Hematopoietic multipotent progenitor cell treated with erythropoietin and hydrocortisone succinate and interleukin-3 and kit ligand, for 8 days (in vitro differentiated cells): ENCODE measurements at regions not wholly inside any gene's neighbourhood (a gene's known extent, or its start where the extent isn't known, plus 50 kb on each side); places are given as distances from the start of the nearest gene placed in this dataset.

Experiments
- DNase-seq: peaks from one replicate; pipeline ENCODE4 v3.0.0-alpha.2; 2015

DNA sequence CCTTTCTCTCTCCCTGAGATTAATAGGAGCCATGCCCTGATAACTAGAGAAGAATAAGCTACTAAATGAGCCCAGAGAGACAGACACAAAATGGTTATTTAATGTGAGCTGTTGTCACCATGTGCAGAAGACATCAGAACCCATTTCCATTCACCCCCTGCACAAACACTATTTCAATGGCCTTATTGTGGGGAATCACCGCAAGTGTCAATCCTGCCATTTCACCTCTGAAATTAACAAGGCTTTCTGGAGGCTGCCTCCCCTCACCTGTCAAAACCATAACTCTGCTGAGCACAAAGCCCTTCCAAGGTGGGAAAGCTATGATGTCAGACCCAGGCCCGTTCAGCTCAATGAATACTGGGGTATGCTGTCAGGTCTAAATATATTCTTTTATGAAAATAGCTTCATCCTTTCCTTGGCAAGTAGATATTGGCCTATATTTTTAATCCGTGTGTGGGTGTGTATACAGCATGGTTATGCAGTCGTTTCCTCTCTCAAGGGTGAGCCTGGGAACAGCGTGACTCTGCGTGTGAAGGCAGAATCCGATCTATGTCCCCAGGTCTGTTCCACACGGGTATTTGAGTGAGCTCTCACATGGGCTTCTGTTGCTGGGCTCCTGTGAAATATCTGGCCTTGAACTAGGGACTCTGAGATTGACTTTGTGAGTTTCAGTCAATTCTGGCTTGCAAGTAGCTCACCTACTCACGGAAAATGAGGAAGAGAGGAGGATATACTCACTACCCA lies 266.3 kb downstream of the FBXW7 start:
- DNase-seq = no peak

DNA sequence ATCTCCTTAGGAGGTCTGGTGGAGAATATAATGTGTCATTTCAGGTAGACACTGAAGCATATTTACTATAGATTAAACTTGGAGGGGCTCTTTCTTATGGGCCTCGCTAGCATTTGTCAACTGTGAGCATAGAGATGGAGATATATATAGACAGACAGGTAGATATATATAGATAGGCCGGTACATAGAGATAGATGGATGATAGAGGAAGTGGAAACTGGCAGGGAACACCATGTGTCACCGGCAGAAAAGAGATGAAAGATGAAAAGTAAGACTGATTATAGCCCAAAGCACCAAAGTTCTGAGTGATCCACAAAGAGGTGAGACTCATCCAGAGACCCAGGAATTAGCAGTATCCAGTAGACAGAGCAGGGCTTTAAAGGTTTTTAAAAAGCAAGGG lies 268.1 kb downstream of the FBXW7 start:
- DNase-seq = no peak

DNA sequence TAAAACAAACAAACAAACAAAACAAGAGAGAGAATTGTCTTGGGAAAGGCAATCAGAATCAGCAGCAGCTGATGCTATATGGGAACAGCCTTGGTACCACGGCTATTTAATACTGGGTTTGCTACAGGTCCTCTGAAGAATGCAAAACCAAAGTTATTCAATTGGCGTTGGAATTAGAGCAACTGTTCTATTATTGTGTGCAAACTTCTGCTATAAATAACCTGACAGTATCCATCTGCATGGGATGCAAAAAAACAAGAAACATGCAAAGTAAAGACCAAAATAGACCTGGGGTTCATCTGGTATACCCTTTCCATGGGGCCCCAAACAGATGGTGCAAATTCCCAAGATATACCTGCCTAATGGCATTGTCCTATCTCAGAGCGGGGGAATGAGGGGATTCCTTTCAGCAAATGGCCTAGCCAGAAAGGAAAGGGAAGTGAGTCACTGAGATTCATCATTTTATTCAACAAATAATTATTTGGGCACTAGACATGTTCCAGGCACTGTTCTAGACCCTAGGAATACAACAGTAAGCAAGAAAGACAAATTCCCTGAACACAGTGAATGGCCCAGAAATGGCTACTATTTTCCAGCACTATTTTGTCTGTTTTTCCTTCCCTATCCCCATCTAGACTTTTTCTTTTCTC lies 268.9 kb downstream of the FBXW7 start:
- no peak for DNase-seq

DNA sequence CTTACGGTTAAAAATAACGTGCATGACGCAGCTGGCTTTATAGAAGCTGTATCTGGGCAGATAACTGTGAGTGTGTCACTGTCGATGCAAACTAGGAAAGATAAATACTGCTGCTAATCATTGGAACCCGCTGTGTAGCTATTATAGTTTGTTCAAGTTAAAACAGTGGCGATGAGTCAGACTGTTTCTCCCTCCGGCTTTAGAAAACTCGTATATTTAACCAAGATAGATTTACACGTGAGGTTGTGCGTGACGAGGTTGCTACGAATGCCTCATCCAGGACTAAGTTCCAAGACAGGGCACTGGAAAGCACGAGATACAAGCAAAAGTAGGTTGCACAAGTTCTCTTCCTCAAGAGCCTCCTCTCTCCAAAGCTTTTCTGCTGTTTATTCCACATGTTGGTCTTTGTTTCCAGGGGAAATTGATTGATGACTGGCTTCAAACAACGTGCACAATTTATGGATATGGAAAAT lies 270.7 kb downstream of the FBXW7 start:
- DNase-seq = no peak

DNA sequence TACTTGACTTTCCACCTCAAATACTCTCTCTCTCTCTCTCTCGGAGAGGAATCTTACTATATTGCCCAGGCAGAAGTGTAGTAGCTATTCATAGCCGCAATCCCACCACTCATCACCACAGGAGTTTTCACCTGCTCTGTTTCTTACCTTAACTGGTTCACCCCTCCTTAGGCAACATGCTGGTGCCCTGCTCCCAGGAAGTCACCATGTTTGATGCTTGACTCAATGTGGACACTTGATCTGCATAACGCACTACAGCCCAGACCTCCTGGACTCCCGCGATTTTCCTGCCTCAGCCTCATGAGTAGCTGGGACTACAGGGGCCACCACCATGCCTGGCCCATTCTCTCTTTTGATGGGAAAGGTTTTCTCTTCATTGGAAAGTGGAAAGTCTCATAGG lies 271.8 kb downstream of the FBXW7 start:
- DNase-seq = no peak

DNA sequence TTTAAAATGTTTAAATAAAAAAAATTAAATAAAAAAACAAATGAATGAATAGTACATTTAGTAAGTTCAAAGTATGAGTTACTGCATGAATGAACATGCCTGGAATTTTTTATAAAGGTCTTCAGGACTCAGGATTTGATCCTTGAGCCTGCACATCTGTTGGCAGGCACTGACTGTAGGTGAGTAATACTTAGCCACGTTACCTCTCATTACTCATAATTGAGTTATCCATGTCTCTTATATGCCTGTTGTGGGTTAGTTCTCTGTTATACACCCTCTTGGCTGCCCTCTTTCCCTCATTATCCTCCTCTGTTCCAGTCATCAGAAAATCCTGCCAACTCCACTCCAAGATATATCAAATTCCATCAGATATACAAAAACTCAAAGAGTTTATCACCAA lies 276.0 kb downstream of the FBXW7 start:
- no peak for DNase-seq

DNA sequence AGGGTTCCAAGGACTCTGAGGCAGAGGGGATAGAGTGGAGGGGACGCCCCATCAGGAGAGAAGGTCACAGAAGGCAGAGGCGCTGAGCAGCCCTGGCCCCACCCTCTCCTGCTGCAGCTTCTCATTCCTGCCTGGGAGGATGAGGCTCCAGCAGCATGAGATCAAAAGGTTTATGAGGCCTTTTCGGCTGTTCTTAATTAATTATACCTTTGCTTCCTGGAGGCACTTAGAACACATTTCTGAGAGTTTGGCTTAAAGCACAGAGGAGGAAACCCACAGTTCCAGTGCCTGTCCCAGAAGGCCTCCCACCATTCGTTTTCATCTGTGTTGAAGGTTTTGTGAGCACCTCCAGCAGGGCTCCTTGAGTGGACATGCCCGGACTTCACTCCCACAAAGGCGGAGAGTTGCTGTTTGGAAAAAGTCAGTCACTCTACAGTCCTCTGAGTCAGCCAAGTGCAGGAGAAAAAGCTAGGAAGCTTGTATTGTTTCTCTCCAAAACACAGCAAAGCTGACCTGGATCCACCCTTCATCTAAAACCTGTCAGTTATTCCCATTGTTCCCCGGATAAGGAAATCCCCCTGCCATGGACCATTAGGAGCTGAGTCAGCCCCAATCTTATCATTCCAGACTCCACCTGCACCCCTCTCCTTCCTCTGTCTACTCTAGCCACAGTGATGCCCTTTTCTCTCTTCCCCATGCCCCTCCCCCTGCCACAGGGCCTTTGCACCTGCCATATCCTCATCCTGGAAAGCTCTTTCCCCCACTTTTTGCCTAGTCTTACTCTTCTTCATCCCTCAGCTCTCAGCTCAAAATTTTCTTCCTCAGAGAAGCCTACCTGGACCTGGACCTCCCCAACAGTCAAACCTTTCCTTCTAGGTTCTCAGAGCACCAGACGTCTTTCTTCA lies 276.8 kb downstream of the FBXW7 start:
- DNase-seq = no peak

DNA sequence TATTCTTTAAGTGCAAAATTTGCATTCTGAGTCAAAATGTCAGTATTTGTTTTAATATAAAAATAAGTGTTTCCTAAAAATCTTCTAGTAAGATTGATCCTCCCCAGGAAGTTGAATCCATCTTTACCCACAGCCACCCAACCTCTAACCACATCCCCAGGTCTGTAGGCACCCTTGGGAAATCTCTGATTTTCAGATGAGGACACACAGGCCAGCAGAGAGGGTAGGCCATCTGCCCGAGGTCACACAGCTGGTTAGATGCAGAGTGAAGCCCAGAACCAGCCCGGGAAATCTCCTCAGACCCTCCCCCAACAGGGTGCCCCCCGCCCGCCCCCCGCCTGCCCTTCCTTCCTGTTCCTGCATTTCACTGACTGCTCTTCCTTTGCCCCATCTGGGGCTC lies 277.5 kb downstream of the FBXW7 start:
- no peak for DNase-seq

DNA sequence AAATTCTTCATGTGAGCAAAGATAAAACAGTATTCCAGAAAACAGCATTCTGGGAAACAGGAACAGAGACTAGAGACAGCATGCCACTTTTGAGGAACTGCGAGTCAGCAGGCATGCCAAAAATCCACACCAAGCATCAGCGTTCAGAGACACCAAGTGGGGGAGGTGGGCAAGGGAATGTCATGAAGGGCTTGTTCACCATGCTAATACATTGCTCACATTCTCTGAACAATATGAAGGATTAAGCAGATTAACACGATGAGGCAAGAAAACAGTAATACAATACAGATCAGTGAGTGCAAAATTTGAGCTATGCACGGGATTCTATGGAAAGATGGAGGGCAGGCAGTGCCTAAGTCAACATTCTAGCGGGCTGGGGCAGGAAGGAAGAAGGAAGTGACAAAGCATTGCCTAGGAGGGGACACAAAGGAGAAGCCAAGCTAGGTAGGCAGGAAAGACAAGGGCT lies 278.3 kb downstream of the FBXW7 start:
- no peak for DNase-seq

DNA sequence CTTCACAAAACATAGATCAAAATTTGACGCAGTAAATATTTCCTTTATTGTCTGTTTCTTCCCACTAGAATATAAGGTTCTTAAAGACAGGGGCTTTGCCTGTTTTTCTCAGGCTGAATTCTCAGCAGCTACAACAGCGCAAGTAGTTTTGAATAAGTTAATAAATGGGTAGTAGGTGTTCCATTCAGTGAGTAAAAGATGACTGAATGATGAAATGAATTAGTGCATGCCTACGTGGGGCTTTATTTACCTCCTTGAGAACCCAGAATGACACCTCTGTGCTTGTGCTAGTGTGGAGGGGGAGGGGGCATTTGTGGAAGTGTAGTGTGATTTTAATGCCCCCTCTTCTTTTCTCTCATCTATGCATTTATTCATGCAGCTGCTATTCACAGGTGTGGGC lies 278.9 kb downstream of the FBXW7 start:
- no peak for DNase-seq

DNA sequence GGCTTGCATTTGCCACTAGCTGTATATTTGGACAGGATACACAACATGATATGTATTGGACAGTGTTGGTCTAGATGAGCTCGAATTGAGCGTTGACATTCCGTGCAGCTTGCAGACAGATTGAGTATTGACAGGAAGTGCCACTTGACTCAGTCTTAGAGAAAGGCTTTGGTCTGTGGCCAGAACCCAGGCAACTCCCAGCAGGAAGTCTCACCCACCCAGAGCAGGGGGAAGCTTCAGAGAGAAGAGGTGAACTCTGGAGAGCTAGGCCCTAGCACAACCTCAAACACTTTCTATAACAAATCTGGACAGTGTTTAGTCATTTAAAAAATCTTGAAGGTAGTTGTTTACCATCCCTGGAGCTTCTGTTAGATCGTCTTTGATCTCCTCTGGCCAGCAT lies 280.5 kb downstream of the FBXW7 start:
- no peak for DNase-seq

DNA sequence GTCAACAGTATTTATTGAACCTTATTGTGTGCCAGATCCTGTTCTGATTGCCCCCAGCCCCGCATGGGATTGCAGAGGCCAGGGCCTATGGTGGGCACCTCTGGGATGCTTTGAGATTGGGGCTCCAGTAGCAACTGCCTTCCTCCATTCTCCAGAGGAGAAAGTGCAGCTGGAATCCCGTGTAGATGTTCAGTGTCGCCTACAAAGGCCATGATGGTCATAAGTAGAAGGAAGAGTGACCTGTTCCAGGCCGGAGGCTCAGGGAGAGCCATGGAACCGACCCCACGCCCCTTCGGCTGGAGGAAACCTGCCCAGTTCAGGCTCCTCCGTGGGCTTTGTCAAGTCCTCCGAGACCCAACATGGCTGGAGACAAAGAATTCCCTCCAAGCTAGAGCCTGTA lies 287.5 kb downstream of the FBXW7 start:
- DNase-seq = no peak

DNA sequence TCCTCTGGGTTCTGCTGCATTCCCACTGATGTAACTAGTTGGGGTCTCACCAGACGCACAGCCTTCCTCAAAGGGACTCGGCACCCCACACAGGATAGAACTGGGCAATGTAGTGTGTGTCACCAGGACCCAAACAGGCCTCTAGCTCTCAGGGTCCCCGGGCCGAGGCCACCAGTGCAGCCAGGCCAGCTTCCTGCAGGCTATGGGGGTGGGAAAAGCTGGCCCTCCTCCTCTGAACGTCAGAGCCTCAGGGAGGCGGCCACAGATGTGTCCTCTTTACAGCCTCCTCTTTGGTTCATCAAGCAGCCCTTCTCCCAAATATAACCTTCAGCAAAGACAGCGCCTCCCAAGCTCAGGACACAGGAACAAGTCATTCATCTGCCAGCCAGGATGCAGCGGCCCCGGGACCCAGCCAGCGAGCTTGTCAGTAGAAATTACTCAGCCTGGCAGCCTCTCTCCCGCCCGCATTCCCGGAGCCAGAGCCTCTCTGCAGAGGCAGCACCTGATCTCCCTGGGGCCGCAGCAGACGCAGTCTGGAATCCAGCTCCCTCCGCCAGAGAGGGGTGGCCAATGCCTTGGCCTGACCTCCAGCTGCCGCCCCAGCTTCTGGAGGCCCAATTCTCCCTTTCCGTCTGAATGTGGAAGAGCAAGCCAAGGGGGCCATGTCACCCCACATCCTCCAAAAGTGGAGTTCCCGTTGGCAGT lies 288.5 kb downstream of the FBXW7 start:
- no peak for DNase-seq

DNA sequence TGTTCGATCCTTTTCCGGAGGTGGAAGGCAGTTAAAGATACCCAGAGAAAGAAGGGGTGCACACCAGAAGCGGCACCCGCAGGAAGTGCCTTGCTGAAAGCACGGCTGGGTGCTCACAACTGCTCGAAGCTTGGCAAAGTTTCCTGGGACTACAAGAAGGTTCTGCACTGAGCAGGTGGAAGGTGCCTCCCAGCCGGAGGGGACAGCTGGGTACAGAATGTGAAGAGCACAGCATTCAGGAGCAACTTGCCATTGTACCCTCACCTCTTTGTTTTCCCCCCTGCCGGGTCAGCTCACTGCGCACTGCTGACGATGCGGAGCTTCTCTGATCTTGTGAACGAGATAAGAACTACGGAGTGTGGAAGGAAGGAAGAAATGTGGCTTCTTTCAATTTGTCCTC lies 289.2 kb downstream of the FBXW7 start:
- no peak for DNase-seq

DNA sequence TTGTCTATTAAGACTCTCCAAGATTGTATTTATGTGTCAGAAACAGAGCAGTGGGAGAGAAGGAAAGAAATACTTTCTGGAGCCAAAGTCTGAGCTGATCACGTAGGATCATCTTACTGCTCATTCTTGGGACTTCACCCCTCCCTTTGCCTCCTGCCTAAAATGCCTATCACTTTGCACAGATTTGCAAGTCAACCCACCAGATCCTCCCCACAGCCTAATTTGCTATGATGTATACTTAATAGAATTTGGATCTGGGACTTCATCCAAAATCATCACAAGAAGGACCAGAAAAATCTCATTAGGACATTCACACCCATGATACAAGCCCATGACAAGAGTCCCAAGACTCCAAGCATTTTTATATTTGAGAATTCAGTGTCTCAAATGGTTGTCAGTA lies 290.2 kb downstream of the FBXW7 start:
- no peak for DNase-seq

DNA sequence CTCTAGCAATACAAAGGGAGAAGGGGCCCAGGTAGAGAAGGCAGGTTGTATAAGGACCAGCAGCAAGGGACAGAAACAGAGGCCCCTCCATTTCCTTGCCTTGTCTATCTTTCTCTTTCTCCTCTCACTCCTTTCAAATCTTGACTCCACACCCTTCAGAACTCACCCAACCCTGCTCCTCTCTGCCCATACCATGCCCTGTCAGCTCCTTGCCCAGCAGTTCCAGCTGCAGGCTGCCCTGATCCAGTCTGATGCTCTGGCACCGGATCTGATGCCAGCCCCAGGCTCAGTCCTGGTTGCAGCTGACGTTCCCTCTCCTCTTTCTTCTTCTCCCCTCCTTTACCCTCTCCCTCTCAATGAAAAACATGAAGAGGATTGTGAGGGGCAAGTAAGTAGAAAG lies 291.2 kb downstream of the FBXW7 start:
- DNase-seq = no peak

DNA sequence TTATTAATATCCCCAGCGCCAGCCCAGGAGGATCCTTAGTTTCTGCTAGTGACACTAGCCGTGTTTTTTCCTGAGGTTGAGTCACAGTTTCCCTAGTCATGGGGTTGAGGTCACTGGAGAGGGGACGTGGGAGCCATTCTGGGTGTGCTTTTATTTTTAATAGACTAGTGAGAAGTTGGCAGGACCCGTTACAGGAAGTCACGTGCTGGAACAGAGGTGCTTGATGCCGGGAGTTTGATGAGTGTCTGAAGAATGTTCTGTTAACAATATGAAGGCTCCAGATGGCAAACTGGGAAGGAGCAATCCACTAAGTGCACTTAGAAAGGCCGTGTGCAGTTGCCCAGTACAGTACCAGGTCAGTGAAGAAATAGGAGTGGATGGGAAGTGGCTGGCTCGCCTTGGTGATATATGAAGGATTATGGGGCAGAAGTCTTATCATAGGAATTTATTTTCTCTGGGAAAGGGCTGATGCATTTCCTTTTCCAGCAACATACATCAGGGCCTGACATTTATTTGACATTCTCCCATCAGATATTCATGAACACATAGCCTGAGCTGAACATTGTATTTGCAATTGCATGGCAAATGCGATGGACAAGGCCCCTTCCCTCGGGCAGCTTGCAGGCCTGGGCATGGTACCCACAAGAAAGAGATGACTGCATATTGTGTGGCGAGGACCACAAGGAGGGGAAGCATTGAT lies 291.8 kb downstream of the FBXW7 start:
- no peak for DNase-seq

DNA sequence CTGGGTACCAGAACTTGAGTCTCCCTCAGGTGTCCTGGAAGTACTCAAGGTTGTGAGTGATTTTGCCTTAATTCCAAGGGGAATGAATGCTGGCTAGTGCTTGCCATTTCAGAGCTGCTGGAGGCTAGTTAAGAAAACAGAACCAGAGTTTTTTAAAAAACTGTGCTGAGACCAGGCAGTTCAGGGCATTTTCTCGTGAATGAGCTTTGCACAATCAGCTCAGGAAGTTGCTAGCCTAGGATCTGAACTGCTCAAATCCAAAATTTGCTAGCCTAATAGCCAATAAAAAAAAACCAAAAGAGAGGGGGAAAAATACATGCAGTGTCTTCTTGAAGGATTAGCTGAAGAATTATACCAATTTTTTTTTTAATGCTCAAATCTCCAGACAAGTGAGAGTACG lies 292.7 kb downstream of the FBXW7 start:
- no peak for DNase-seq

DNA sequence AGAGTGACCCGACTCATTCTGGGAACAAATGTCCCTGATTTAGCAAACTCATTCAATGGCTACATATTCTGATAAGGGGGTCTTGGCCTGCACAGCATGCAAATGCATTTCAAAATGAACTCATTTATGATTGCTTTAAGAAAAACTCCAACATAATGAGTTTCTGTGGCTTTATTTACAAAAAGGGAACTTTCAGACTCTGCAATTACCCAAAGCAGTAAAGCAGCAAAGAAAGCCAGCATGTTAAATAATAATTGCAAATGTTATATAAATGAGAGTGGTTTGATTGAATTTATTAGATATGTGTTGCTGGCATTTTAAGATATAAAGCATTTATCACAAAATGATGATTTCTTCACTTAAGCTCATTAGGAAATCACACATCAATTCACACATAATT lies 295.7 kb downstream of the FBXW7 start:
- DNase-seq = no peak

DNA sequence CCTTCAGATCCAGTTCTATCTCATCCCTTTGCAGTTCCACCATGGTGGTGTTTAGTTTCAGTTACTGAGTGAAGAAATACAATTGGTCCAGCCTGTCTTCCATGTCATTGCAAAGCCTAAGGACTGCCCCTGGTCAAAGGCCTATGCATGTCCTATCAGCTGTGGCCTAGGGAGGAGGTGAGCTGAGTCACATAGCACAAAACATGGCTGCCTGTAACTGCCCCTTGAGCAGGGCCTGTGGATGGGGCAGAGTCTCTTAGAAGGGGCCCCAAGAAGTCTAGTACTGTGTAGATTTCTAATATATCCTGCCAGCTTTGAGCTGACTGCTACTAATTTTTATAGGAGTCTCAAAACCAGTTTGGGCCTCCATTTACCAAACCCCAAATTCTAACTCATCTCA lies 296.7 kb downstream of the FBXW7 start:
- no peak for DNase-seq

DNA sequence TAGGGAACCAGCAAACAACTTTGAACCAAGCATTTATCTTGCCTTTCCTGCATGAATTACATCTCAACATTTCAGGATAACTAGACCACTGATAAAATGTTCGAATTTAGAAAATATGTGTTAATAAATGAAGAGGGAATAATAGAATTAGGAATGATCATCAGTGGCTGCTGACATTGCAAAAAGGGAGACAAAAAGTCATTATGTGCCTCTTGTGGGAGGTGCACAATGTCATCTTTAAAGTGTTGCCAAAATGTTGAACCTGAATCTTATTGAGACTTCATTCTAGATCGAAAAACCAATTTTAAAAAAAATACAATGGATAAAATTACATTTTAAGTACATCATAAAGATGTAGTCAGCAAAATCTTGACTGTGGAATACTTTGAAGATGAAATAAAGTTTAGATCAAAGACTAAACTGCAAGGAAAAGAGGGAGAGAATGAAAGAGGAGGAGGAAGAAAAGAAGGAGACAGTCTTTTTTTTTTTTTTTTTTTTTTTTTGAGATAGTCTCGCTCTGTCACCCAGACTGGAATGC lies 299.3 kb downstream of the FBXW7 start:
- DNase-seq = no peak

DNA sequence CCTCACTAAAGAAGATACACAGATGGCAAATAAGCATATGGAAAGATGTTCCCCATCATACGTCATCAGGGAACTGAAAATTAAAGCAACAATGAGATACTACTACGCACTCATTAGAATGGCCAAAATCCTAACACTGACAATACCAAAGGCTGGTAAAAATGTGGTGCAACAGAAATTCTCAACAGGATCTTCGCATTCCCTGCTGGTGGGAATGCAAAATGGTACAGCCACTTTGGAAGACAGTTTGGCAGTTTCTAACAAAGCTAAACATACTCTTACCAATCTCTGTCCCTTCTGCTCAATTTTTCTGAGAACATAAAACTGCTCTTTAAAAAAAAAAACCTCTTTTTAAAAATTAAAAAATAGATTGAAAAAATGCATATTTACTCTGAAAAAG lies 300.2 kb downstream of the FBXW7 start:
- no peak for DNase-seq
